ENCODE measurements at regions not wholly inside any gene's neighbourhood (a gene's known extent, or its start where the extent isn't known, plus 50 kb on each side); places are given as distances from the start of the nearest gene placed in this dataset.

GRCh38 chrX:22366166-22366702 is 93.5 kb downstream of the CBLL2 start:
- no peak overlapping the region for H3K4me3 ChIP-seq (replicated peaks; ENCODE audit: low read depth, low read length)
- TF ChIP-seq, protein P1, sequence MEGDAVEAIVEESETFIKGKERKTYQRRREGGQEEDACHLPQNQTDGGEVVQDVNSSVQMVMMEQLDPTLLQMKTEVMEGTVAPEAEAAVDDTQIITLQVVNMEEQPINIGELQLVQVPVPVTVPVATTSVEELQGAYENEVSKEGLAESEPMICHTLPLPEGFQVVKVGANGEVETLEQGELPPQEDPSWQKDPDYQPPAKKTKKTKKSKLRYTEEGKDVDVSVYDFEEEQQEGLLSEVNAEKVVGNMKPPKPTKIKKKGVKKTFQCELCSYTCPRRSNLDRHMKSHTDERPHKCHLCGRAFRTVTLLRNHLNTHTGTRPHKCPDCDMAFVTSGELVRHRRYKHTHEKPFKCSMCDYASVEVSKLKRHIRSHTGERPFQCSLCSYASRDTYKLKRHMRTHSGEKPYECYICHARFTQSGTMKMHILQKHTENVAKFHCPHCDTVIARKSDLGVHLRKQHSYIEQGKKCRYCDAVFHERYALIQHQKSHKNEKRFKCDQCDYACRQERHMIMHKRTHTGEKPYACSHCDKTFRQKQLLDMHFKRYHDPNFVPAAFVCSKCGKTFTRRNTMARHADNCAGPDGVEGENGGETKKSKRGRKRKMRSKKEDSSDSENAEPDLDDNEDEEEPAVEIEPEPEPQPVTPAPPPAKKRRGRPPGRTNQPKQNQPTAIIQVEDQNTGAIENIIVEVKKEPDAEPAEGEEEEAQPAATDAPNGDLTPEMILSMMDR (IDR thresholded peaks at IDR 0.05; ENCODE audit: low read depth, low read length, missing control alignments), result no peak
- DNase-seq (ENCODE audit: extremely low read depth, low read depth), result no peak

DNA sequence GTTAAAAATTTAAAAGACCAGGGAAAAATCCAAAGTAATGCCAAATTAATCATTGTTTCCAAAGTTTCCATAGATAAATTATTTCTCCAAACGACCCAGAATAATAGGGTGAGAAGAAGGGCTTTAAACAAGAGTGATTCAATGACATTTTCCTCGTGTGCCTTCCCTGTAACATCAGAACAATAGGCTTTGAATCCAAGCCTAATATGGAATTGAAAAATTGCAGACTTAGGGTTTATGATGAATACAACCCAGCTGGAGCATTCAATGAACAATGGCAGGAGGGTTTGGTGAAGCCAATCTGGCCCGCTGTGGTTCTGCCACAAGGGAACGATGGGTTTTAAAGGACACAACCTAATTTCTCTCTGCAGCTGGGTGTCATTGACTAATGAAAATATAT is 94.2 kb downstream of the CBLL2 start:
- no peak for DNase-seq (ENCODE audit: extremely low read depth, low read depth)
- H3K4me3 ChIP-seq (replicated peaks; ENCODE audit: low read depth, low read length), result no peak overlapping the region
- TF ChIP-seq, protein P1 (IDR thresholded peaks at IDR 0.05; ENCODE audit: low read depth, low read length, missing control alignments), result no peak

- TF ChIP-seq, protein P1 (IDR thresholded peaks at IDR 0.05; ENCODE audit: low read depth, low read length, missing control alignments), result no peak
- DNase-seq (ENCODE audit: extremely low read depth, low read depth), result no peak
Measured at GRCh38 chrX:22373094-22373493, 100.4 kb downstream of the CBLL2 start.

GRCh38 chrX:22373766-22374165 is 101.1 kb downstream of the CBLL2 start:
- no peak for DNase-seq (ENCODE audit: extremely low read depth, low read depth)
- H3K4me3 ChIP-seq (replicated peaks; ENCODE audit: low read depth, low read length), result no peak overlapping the region
- TF ChIP-seq, protein P1 (IDR thresholded peaks at IDR 0.05; ENCODE audit: low read depth, low read length, missing control alignments), result no peak

More at GRCh38 chrX:22373094-22373493, 100.4 kb downstream of the CBLL2 start:
- H3K4me3 ChIP-seq (replicated peaks; ENCODE audit: low read depth, low read length), result no peak overlapping the region

DNA sequence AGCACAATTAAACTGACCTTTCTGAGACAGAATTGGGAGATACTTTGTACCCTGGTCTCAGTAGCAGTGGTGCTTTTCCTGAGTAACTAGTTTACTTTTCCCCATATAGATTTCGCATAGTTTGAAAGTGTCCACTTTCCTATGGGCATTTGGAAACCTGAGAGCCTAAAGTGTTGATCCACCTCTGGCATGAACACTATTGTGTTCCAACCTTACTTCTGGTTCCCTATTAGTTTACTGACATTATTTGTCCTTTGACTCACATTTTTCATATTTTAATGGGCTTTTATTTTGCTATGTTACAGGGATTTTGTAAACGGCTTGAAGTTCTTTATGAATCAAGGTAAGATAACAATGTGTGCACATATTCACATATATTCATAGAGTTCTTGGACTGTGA is 103.7 kb downstream of the CBLL2 start:
- TF ChIP-seq, protein P1 (IDR thresholded peaks at IDR 0.05; ENCODE audit: low read depth, low read length, missing control alignments), result no peak
- H3K4me3 ChIP-seq (replicated peaks; ENCODE audit: low read depth, low read length), result no peak overlapping the region
- DNase-seq (ENCODE audit: extremely low read depth, low read depth), result no peak

DNA sequence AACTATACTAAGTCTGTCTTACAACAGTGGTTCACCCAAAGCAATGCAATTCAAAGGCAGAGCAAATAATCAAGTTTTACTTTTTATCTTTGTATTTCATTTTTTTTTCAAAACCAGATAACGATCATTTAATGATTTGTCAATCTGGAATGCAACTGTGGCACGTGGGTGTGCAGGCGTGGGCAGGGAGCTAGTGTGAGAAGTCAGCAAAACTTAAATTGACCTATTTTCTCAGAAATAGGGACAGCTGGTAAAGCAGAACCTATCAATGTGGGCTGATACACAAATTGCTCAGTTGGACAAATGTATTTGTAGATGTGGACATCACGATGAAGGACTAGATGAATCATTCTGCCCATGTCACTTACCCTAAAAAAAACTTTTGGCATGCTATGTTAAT is 105.6 kb downstream of the CBLL2 start:
- H3K4me3 ChIP-seq (replicated peaks; ENCODE audit: low read depth, low read length), result no peak overlapping the region
- TF ChIP-seq, protein P1 (IDR thresholded peaks at IDR 0.05; ENCODE audit: low read depth, low read length, missing control alignments), result no peak
- DNase-seq (ENCODE audit: extremely low read depth, low read depth), result no peak

GRCh38 chrX:22383988-22384387 is 111.3 kb downstream of the CBLL2 start:
- no peak overlapping the region for H3K4me3 ChIP-seq (replicated peaks; ENCODE audit: low read depth, low read length)
- DNase-seq (ENCODE audit: extremely low read depth, low read depth), result no peak
- TF ChIP-seq, protein P1 (IDR thresholded peaks at IDR 0.05; ENCODE audit: low read depth, low read length, missing control alignments), result no peak

All from HFF-Myc (cell line).